H9 (cell line): ENCODE measurements at regions not wholly inside any gene's neighbourhood (a gene's known extent, or its start where the extent isn't known, plus 50 kb on each side); places are given as distances from the start of the nearest gene placed in this dataset.

Source experiments
- DNase-seq: peaks from one replicate; pipeline ENCODE4 v3.0.0-alpha.2; 2017
- H2AFZ ChIP-seq: one replicate; pipeline ENCODE4 v1.6.1; 2013; ENCODE audit warnings: mild to moderate bottlenecking, low read length, control low read depth, moderate library complexity
- H2AK5ac ChIP-seq: 2 replicates; pipeline ENCODE4 v1.6.1; 2013; ENCODE audit warnings: low read length, control low read depth, mixed read lengths; ENCODE audit not compliant: insufficient read length
- H2BK120ac ChIP-seq: one replicate; pipeline ENCODE4 v1.6.1; 2013; ENCODE audit warnings: low read depth, mild to moderate bottlenecking, low read length, control low read depth, inconsistent platforms; ENCODE audit not compliant: poor library complexity, severe bottlenecking
- H2BK12ac ChIP-seq: 2 replicates; pipeline ENCODE4 v1.6.1; 2013; ENCODE audit warnings: low read length, control low read depth, mixed read lengths, low read depth; ENCODE audit not compliant: insufficient read length
- H2BK15ac ChIP-seq: 2 replicates; pipeline ENCODE4 v1.6.1; 2013; ENCODE audit warnings: low read depth, low read length, control low read depth
- H2BK20ac ChIP-seq: one replicate; pipeline ENCODE4 v1.6.1; 2013; ENCODE audit warnings: low read depth, mild to moderate bottlenecking, low read length, control low read depth, inconsistent platforms; ENCODE audit not compliant: poor library complexity, severe bottlenecking
- H2BK5ac ChIP-seq: 2 replicates; pipeline ENCODE4 v1.6.1; 2013; ENCODE audit warnings: low read length, control low read depth, mixed read lengths; ENCODE audit not compliant: insufficient read length
- H3K14ac ChIP-seq: 2 replicates; pipeline ENCODE4 v1.6.1; 2013; ENCODE audit warnings: low read length, control low read depth; ENCODE audit not compliant: insufficient read depth
- H3K18ac ChIP-seq: 2 replicates; pipeline ENCODE4 v1.6.1; 2013; ENCODE audit warnings: low read depth, mild to moderate bottlenecking, mixed read lengths, low read length, control low read depth; ENCODE audit not compliant: insufficient read length
- H3K23ac ChIP-seq: 2 replicates; pipeline ENCODE4 v1.6.1; 2013; ENCODE audit warnings: low read length, control low read depth, mixed read lengths, low read depth; ENCODE audit not compliant: insufficient read length
- H3K23me2 ChIP-seq: 2 replicates; pipeline ENCODE4 v1.6.1; 2013; ENCODE audit warnings: low read depth, mild to moderate bottlenecking, mixed read lengths, low read length, control low read depth; ENCODE audit not compliant: insufficient read length, poor library complexity, severe bottlenecking
- H3K27ac ChIP-seq: 2 replicates; pipeline ENCODE4 v1.5.1; 2013; ENCODE audit warnings: low read length, control low read depth, mixed read lengths, low read depth; ENCODE audit not compliant: insufficient read length
- H3K27me3 ChIP-seq: 2 replicates; pipeline ENCODE4 v1.6.1; 2013; ENCODE audit warnings: low read length, control low read depth, inconsistent platforms; ENCODE audit not compliant: insufficient read depth
- H3K4ac ChIP-seq: 2 replicates; pipeline ENCODE4 v1.6.1; 2013; ENCODE audit warnings: low read depth, mild to moderate bottlenecking, control low read depth, inconsistent platforms, low read length, moderate library complexity
- H3K4me1 ChIP-seq: 2 replicates; pipeline ENCODE4 v1.6.1; 2013; ENCODE audit warnings: low read length, control low read depth, inconsistent platforms; ENCODE audit not compliant: insufficient read depth
- H3K4me2 ChIP-seq: 2 replicates; pipeline ENCODE4 v1.6.1; 2013; ENCODE audit warnings: low read length, control low read depth, mixed read lengths; ENCODE audit not compliant: insufficient read length, insufficient read depth
- H3K56ac ChIP-seq: 2 replicates; pipeline ENCODE4 v1.6.1; 2013; ENCODE audit warnings: low read depth, mild to moderate bottlenecking, mixed read lengths, low read length, control low read depth; ENCODE audit not compliant: insufficient read length
- H3K79me1 ChIP-seq: 2 replicates; pipeline ENCODE4 v1.6.1; 2013; ENCODE audit warnings: low read depth, mild to moderate bottlenecking, moderate library complexity, low read length, control low read depth, inconsistent platforms; ENCODE audit not compliant: insufficient read depth, poor library complexity, severe bottlenecking
- H3K79me2 ChIP-seq: 2 replicates; pipeline ENCODE4 v1.6.1; 2013; ENCODE audit warnings: low read length, control low read depth, inconsistent platforms; ENCODE audit not compliant: insufficient read depth
- H3K9ac ChIP-seq: 2 replicates; pipeline ENCODE4 v1.6.1; 2013; ENCODE audit warnings: low read length, control low read depth, mixed read lengths; ENCODE audit not compliant: insufficient read length; ENCODE audit errors: extremely low read depth
- H3K9me3 ChIP-seq: one replicate; pipeline ENCODE4 v1.6.1; 2013; ENCODE audit warnings: low read depth, low read length, inconsistent platforms; ENCODE audit not compliant: control insufficient read depth
- H3T11ph ChIP-seq: one replicate; pipeline ENCODE4 v1.6.1; 2013; ENCODE audit warnings: mild to moderate bottlenecking, low read length, control low read depth, inconsistent platforms
- H4K20me1 ChIP-seq: one replicate; pipeline ENCODE4 v1.6.1; 2013; ENCODE audit not compliant: control insufficient read depth, insufficient read length, insufficient read depth
- H4K5ac ChIP-seq: 2 replicates; pipeline ENCODE4 v1.6.1; 2013; ENCODE audit warnings: low read depth, mild to moderate bottlenecking, mixed read lengths, low read length, control low read depth; ENCODE audit not compliant: insufficient read length
- H4K8ac ChIP-seq: replicated peaks from 2 replicates; pipeline ENCODE4 v1.6.1; 2013; ENCODE audit warnings: low read length, control low read depth, mixed read lengths, low read depth; ENCODE audit not compliant: insufficient read length
- H4K91ac ChIP-seq: 2 replicates; pipeline ENCODE4 v1.6.1; 2013; ENCODE audit warnings: low read depth, mild to moderate bottlenecking, moderate library complexity, mixed read lengths, low read length, control low read depth; ENCODE audit not compliant: insufficient read length
- H3K27ac Mint-ChIP-seq, 3 experiments: 2 replicates in 2 of 3; 3 replicates in 1 of 3; pipeline ENCODE4 v1.8.0; 2020 to 2021; ENCODE audit warnings: mixed read lengths in 3 of 3, mild to moderate bottlenecking in 1 of 3, moderate library complexity in 1 of 3
- H3K27me3 Mint-ChIP-seq: 2 replicates; pipeline ENCODE4 v1.8.0; 2021; ENCODE audit warnings: low read depth, mild to moderate bottlenecking, moderate library complexity, mixed read lengths
- H3K36me3 Mint-ChIP-seq, 3 experiments: 2 replicates in 2 of 3; 3 replicates in 1 of 3; pipeline ENCODE4 v1.8.0; 2020 to 2021; ENCODE audit warnings: low read depth in 3 of 3, mixed read lengths in 3 of 3; ENCODE audit not compliant: insufficient read depth in 1 of 3
- H3K4me1 Mint-ChIP-seq, 2 experiments: 2 replicates each; pipeline ENCODE4 v1.8.0; 2020; ENCODE audit warnings: mixed read lengths in 2 of 2
- H3K4me3 Mint-ChIP-seq, 2 experiments: 2 replicates in 1 of 2; 3 replicates in 1 of 2; pipeline ENCODE4 v1.8.0; 2020 to 2021; ENCODE audit warnings: mild to moderate bottlenecking in 2 of 2, mixed read lengths in 2 of 2, moderate library complexity in 1 of 2
- H3K9me3 Mint-ChIP-seq, 2 experiments: 2 replicates in 1 of 2; 3 replicates in 1 of 2; pipeline ENCODE4 v1.8.0; 2020; ENCODE audit warnings: mild to moderate bottlenecking in 2 of 2, mixed read lengths in 2 of 2, moderate library complexity in 1 of 2
- WGBS: extraction: QIAGEN DNeasy Blood & Tissue Kit; methylation state at CpG from one replicate; pipeline ENCODE4 v1.1.7; 2013; ENCODE audit warnings: missing lambda C conversion rate, low lambda C conversion rate, mixed read lengths; ENCODE audit not compliant: insufficient read length; ENCODE audit errors: extremely low coverage; 5-methylcytosine and 5-hydroxymethylcytosine counted together
- TF ChIP-seq, protein P1 (sequence below): fragments of 200-600 bp; sonication (generic); conservative IDR thresholded peaks from 3 replicates; pipeline ENCODE4 v1.8.0; 2021; ENCODE audit warnings: antibody characterized with exemption, mild to moderate bottlenecking

DNA sequence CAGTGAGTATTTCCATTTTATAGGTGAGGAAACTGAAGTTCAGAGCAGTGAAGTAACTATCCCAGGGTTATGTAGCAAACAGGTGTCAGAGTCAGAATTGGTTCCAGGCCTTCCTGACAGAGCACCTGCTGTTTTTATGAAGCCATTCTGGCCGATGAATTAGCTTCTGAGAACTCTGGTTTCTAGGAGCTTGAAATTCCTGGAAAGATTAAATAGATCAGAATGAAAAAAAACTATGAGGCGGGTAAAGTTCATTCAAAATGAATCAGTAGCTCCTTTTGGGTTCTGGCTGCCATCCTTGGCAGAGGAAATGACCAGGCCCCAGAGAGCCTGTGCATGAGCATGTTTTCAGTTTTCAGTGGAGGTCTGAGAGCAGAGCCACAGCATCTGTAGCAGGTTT is 59.3 kb upstream of the CFAP161 start:
- no peaks in the 10 kb centered on the region for H3K79me2 ChIP-seq

More for the DNA sequence above, 59.3 kb upstream of the CFAP161 start:
- peaks cover 0 to 4% of the 10 kb centered on the region in 2 experiments; a peak in 4 of 5 replicates for H3K9me3 Mint-ChIP-seq
- no peak overlapping the region for H3K4ac ChIP-seq
- no peak overlapping the region; a peak in 1 of 7 replicates for H3K27ac Mint-ChIP-seq
- 0 out of 4 replicates have a peak, but pooled peaks cover 0 to 2% of the 10 kb centered on the region in 2 experiments for H3K4me1 Mint-ChIP-seq
- H3K27me3 Mint-ChIP-seq, result peaks cover 6% of the 10 kb centered on the region
- H4K91ac ChIP-seq, result no peak overlapping the region
- no peak overlapping the region for H2BK20ac ChIP-seq
- H3K4me3 Mint-ChIP-seq, result no peak overlapping the region
- H2BK15ac ChIP-seq, result no peak overlapping the region
- no peak overlapping the region for H3K23ac ChIP-seq
- H2BK12ac ChIP-seq, result no peak overlapping the region
- H3K4me1 ChIP-seq, result no peaks in the 10 kb centered on the region
- H2AFZ ChIP-seq, result no peak overlapping the region
- DNase-seq, result no peak
- no peak overlapping the region for H3K56ac ChIP-seq
- no peak overlapping the region for H3K27ac ChIP-seq
- no peaks in the 10 kb centered on the region for H3K23me2 ChIP-seq
- H2BK5ac ChIP-seq, result no peak overlapping the region
- TF ChIP-seq, protein P1, sequence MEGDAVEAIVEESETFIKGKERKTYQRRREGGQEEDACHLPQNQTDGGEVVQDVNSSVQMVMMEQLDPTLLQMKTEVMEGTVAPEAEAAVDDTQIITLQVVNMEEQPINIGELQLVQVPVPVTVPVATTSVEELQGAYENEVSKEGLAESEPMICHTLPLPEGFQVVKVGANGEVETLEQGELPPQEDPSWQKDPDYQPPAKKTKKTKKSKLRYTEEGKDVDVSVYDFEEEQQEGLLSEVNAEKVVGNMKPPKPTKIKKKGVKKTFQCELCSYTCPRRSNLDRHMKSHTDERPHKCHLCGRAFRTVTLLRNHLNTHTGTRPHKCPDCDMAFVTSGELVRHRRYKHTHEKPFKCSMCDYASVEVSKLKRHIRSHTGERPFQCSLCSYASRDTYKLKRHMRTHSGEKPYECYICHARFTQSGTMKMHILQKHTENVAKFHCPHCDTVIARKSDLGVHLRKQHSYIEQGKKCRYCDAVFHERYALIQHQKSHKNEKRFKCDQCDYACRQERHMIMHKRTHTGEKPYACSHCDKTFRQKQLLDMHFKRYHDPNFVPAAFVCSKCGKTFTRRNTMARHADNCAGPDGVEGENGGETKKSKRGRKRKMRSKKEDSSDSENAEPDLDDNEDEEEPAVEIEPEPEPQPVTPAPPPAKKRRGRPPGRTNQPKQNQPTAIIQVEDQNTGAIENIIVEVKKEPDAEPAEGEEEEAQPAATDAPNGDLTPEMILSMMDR, result no peak
- no peak overlapping the region for H4K5ac ChIP-seq
- no peak overlapping the region for H3T11ph ChIP-seq
- no peaks in the 10 kb centered on the region for H3K36me3 Mint-ChIP-seq
- no peak overlapping the region for H3K14ac ChIP-seq
- H3K9me3 ChIP-seq, result no peaks in the 10 kb centered on the region
- H3K18ac ChIP-seq, result no peak overlapping the region
- H4K20me1 ChIP-seq, result no peaks in the 10 kb centered on the region
- WGBS, result no CpG with 5 or more reads among the region's 2 CpGs
- no peak overlapping the region for H2BK120ac ChIP-seq
- no peak overlapping the region for H3K4me2 ChIP-seq
- no peak overlapping the region for H3K9ac ChIP-seq
- no peak overlapping the region for H2AK5ac ChIP-seq
- H4K8ac ChIP-seq, result no peak overlapping the region
- H3K27me3 ChIP-seq, result no peaks in the 10 kb centered on the region
- H3K79me1 ChIP-seq, result no peaks in the 10 kb centered on the region
